ENCODE measurements at regions not wholly inside any gene's neighbourhood (a gene's known extent, or its start where the extent isn't known, plus 50 kb on each side); places are given as distances from the start of the nearest gene placed in this dataset.

- Histone ChIP-seq H3K9me3 (no peaks in the 10 kb centered on the region), H3K4me1 (ENCODE audit: insufficient read depth) (no peaks in the 10 kb centered on the region), H3K27me3 (no peaks in the 10 kb centered on the region), H3K27ac (no peak overlapping the region), H3K36me3 (no peaks in the 10 kb centered on the region), H3K4me3 (no peak overlapping the region)
- intact Hi-C loops (cut with DNase I), result no loop called here
- no peak for TF ChIP-seq POLR2A (IDR thresholded peaks at IDR 0.05)
- no peak for TF ChIP-seq EP300 (IDR thresholded peaks at IDR 0.05)
- no peak for TF ChIP-seq CTCF (IDR thresholded peaks at IDR 0.05)
- WGBS, 3 donors, result 32 to 44% (median 34%) methylated on average over 2 of the region's 2 CpGs
- DNase-seq, result no peak
Observed at GRCh38 chr5:67954351-67954750, 261.2 kb upstream of the PIK3R1 start.

- H3K27ac ChIP-seq, result no peak overlapping the region
- no peak for TF ChIP-seq EP300 (IDR thresholded peaks at IDR 0.05)
- TF ChIP-seq POLR2A (IDR thresholded peaks at IDR 0.05), result no peak
- TF ChIP-seq CTCF (IDR thresholded peaks at IDR 0.05), result no peak
- no peak overlapping the region for H3K4me3 ChIP-seq
- intact Hi-C loops (cut with DNase I), result no loop called here
- H3K36me3 ChIP-seq, result no peaks in the 10 kb centered on the region
- WGBS, 3 donors, result 35 to 54% (median 53%) methylated on average over 7 of the region's 7 CpGs
- H3K27me3 ChIP-seq, result no peaks in the 10 kb centered on the region
- DNase-seq, result no peak
- H3K4me1 ChIP-seq (ENCODE audit: insufficient read depth), result no peaks in the 10 kb centered on the region
- H3K9me3 ChIP-seq, result no peaks in the 10 kb centered on the region
Observed at GRCh38 chr5:67942421-67942820, 273.1 kb upstream of the PIK3R1 start.

- TF ChIP-seq POLR2A (IDR thresholded peaks at IDR 0.05), result no peak
- TF ChIP-seq CTCF (IDR thresholded peaks at IDR 0.05), result no peak
- TF ChIP-seq EP300 (IDR thresholded peaks at IDR 0.05), result no peak
- Histone ChIP-seq H3K9me3 (no peaks in the 10 kb centered on the region), H3K27me3 (no peaks in the 10 kb centered on the region), H3K36me3 (no peaks in the 10 kb centered on the region), H3K4me3 (no peak overlapping the region), H3K4me1 (ENCODE audit: insufficient read depth) (no peaks in the 10 kb centered on the region), H3K27ac (no peak overlapping the region)
- WGBS, 3 donors, result 19 to 22% (median 22%) methylated on average over 5 of the region's 5 CpGs
- intact Hi-C loops (cut with DNase I), result no loop called here
- DNase-seq, result no peak
Observed at GRCh38 chr5:67941614-67942401, 273.7 kb upstream of the PIK3R1 start.

- intact Hi-C loops (cut with DNase I), result no loop called here
Observed at GRCh38 chr5:67935908-67936566, 279.5 kb upstream of the PIK3R1 start.

More at GRCh38 chr5:67935908-67936566, 279.5 kb upstream of the PIK3R1 start:
- Histone ChIP-seq H3K9me3 (no peaks in the 10 kb centered on the region), H3K27me3 (no peaks in the 10 kb centered on the region), H3K36me3 (no peaks in the 10 kb centered on the region), H3K4me1 (ENCODE audit: insufficient read depth) (peaks cover 2% of the 10 kb centered on the region), H3K27ac (no peak overlapping the region), H3K4me3 (no peak overlapping the region)
- 41 to 54% (median 45%) methylated on average over 4 of the region's 4 CpGs for WGBS, 3 donors
- no peak for TF ChIP-seq CTCF (IDR thresholded peaks at IDR 0.05)
- no peak for TF ChIP-seq EP300 (IDR thresholded peaks at IDR 0.05)
- no peak for TF ChIP-seq POLR2A (IDR thresholded peaks at IDR 0.05)
- no peak for DNase-seq
